OCI-LY1 (cell line): ENCODE measurements at regions not wholly inside any gene's neighbourhood (a gene's known extent, or its start where the extent isn't known, plus 50 kb on each side); places are given as distances from the start of the nearest gene placed in this dataset.

ENCODE experiments used
- EZH2 ChIP-seq: fragments of 200-600 bp; sonication (generic), shearing (Covaris generic); IDR thresholded peaks from 2 replicates; pipeline ENCODE4 v1.8.0; 2017; ENCODE audit warnings: borderline replicate concordance, mixed run types, mild to moderate bottlenecking, antibody characterized with exemption, low read length, moderate library complexity, mixed read lengths
- TF ChIP-seq, protein P1 (sequence below): fragments of 200-600 bp; sonication (generic), shearing (Covaris generic); IDR thresholded peaks from 2 replicates; pipeline ENCODE4 v1.5.1; 2017; ENCODE audit warnings: mild to moderate bottlenecking, antibody characterized with exemption, low read length, moderate library complexity, mixed read lengths

- TF ChIP-seq, protein P1, sequence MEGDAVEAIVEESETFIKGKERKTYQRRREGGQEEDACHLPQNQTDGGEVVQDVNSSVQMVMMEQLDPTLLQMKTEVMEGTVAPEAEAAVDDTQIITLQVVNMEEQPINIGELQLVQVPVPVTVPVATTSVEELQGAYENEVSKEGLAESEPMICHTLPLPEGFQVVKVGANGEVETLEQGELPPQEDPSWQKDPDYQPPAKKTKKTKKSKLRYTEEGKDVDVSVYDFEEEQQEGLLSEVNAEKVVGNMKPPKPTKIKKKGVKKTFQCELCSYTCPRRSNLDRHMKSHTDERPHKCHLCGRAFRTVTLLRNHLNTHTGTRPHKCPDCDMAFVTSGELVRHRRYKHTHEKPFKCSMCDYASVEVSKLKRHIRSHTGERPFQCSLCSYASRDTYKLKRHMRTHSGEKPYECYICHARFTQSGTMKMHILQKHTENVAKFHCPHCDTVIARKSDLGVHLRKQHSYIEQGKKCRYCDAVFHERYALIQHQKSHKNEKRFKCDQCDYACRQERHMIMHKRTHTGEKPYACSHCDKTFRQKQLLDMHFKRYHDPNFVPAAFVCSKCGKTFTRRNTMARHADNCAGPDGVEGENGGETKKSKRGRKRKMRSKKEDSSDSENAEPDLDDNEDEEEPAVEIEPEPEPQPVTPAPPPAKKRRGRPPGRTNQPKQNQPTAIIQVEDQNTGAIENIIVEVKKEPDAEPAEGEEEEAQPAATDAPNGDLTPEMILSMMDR: no peak
- TF ChIP-seq EZH2: no peak
Measured at GRCh38 chr13:83666141-83666540, 216.1 kb downstream of the SLITRK1 start.
